Bronchial epithelial cell (primary cell): ENCODE measurements at regions not wholly inside any gene's neighbourhood (a gene's known extent, or its start where the extent isn't known, plus 50 kb on each side); places are given as distances from the start of the nearest gene placed in this dataset.

Source experiments
- DNase-seq: peaks from one replicate; pipeline ENCODE4 v3.0.0-alpha.2; 2010; ENCODE audit warnings: low read depth
- FAIRE-seq: peaks from 2 replicates; lab custom pipeline; 2011; peaks lifted over from hg19 to GRCh38; lab: Jason Lieb, UNC
- H3K27me3 ChIP-seq: 2 replicates; pipeline ENCODE4 v1.5.1; 2011; ENCODE audit warnings: low read length; ENCODE audit not compliant: control insufficient read depth, insufficient read depth
- H3K36me3 ChIP-seq: 2 replicates; pipeline ENCODE4 v1.5.1; 2011; ENCODE audit warnings: low read length; ENCODE audit not compliant: control insufficient read depth, insufficient read depth
- H3K4me3 ChIP-seq: 2 replicates; pipeline ENCODE4 v1.5.1; 2011; ENCODE audit warnings: mild to moderate bottlenecking, low read depth, low read length, control low read depth
- TF ChIP-seq, protein P1 (sequence below): IDR thresholded peaks from 2 replicates; pipeline ENCODE4 v1.5.1; 2011; ENCODE audit warnings: mild to moderate bottlenecking, moderate library complexity, low read length, control low read depth, inconsistent platforms; ENCODE audit not compliant: insufficient read depth, severe bottlenecking

DNA sequence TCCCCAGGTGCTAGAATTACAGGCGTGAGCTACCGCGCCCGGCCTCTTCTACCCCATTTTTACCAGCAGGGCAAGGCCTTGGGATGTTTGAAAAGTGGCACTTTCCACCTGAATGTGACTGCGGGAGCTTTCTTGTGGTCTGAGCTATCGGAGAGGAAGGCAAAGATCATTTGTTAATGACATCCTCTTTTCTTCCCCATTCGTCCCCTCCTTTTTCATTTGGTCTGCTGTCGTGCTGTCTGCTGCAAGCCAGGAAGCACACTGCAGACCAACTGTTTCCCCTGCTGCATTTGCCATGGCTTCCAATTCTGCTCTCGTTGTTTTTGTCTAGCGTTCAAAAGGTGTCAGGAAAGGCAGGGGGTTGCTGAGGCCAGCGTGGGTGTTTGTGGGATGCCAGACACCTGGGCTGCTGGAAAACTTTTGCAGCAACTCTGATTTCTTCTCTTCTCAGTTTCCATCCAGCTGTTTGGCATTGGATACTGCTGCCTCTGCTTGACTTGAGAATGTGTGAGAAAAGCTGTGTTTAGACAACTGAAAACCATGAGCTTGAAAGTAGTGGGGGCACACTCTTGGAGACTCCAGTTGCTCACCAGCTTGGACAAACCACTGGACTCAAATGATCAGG, 196.4 kb upstream of the MSX2 start:
- DNase-seq: no peak
- Histone ChIP-seq H3K36me3 (no peaks in the 10 kb centered on the region), H3K27me3 (no peaks in the 10 kb centered on the region), H3K4me3 (no peak overlapping the region)
- TF ChIP-seq, protein P1, sequence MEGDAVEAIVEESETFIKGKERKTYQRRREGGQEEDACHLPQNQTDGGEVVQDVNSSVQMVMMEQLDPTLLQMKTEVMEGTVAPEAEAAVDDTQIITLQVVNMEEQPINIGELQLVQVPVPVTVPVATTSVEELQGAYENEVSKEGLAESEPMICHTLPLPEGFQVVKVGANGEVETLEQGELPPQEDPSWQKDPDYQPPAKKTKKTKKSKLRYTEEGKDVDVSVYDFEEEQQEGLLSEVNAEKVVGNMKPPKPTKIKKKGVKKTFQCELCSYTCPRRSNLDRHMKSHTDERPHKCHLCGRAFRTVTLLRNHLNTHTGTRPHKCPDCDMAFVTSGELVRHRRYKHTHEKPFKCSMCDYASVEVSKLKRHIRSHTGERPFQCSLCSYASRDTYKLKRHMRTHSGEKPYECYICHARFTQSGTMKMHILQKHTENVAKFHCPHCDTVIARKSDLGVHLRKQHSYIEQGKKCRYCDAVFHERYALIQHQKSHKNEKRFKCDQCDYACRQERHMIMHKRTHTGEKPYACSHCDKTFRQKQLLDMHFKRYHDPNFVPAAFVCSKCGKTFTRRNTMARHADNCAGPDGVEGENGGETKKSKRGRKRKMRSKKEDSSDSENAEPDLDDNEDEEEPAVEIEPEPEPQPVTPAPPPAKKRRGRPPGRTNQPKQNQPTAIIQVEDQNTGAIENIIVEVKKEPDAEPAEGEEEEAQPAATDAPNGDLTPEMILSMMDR: no peak
- FAIRE-seq: no peak

DNA sequence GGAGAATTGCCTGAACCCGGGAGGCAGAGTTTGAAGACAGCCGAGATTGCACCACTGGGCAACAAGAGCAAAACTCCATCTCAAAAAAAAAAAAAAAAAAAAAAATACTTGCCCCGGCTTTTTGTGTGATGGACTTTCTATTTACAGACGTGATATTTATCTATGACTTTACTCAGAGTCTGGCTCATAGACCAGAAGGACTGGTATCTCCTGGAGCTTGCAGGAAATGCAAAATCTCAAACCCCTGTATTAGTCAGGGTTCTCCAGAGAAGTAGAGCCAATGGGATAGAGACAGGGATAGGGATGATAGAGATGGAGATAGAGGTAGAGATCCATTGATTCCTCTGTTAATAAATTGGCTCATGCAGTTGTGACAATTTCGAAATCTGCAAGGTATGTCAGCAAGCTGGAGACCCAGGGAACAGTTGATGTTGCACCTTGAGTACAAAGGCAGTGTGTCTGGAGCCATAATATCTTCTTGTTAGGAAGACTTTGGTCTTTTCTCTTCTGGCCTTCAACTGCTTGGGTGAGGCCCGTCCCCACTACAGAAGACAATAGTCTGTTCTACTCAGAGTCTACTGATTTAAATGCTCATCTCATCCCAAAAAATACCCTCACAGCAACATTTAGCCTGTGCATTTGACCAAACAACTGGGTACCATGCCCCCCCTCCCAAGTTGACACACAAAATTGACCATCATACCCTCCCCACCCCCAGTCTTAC, 195.4 kb upstream of the MSX2 start:
- DNase-seq (peak; percentile 77), FAIRE-seq (no peak)
- Histone ChIP-seq H3K36me3 (no peaks in the 10 kb centered on the region), H3K4me3 (no peak overlapping the region), H3K27me3 (no peaks in the 10 kb centered on the region)
- TF ChIP-seq, protein P1: no peak

DNA sequence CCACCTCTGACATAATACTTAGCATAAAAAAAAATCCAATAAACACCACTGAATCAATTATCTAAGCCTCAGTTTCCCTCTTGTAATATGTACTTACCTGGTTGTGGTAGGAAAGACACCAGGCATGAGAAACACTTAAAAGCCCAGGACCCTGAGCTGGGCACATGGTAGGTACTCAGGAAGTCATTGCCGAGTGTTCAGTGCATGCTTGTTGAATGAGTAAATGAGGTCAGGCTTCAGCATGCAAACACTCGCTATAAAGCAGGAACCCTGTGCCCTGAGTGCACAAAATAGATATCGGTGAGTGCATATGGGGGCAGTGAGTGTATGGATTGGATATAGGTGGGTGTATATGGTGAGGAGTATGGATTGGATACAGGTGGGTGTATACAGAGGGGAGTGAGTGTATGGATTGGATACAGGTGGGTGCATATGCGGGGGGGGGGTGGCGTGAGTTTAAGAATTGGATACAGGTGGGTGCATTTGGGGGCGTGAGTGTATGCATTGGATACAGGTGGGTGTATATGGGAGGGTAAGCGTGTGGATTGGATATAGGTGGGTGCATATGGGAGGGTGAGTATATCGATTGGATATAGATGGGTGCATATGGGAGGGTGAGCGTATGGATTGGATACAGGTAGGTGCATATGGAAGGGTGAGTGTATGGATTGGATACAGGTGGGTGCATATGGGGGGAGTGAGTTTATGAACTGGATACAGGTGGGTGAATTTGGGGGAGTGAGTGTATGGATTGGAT, 194.3 kb upstream of the MSX2 start:
- TF ChIP-seq, protein P1: no peak
- Histone ChIP-seq H3K27me3 (no peaks in the 10 kb centered on the region), H3K36me3 (no peaks in the 10 kb centered on the region), H3K4me3 (no peak overlapping the region)
- FAIRE-seq (no peak), DNase-seq (peak; percentile 81)

DNA sequence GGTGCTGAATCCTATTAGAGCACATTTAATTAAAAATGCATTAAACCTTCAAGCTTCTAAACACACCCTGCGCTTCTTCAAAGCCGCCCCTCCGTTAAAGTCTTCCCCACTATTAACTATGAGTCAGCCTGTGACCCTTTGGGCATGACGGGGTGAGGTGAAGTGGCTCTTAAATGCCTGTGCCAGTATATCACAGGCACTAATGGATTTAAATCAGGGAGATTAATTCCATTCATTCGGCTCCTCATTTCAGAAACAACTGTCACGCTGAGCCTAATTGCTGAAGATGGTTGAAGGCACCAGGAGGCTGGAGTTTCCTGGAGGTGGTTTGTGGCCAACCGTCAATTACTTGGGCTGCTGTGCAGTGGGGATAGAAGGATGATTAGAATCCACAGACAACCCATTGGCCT, 192.6 kb upstream of the MSX2 start:
- H3K27me3 ChIP-seq: no peaks in the 10 kb centered on the region
- DNase-seq: peak; percentile 33
- no peaks in the 10 kb centered on the region for H3K36me3 ChIP-seq
- FAIRE-seq: no peak
- H3K4me3 ChIP-seq: no peak overlapping the region
- TF ChIP-seq, protein P1: no peak

DNA sequence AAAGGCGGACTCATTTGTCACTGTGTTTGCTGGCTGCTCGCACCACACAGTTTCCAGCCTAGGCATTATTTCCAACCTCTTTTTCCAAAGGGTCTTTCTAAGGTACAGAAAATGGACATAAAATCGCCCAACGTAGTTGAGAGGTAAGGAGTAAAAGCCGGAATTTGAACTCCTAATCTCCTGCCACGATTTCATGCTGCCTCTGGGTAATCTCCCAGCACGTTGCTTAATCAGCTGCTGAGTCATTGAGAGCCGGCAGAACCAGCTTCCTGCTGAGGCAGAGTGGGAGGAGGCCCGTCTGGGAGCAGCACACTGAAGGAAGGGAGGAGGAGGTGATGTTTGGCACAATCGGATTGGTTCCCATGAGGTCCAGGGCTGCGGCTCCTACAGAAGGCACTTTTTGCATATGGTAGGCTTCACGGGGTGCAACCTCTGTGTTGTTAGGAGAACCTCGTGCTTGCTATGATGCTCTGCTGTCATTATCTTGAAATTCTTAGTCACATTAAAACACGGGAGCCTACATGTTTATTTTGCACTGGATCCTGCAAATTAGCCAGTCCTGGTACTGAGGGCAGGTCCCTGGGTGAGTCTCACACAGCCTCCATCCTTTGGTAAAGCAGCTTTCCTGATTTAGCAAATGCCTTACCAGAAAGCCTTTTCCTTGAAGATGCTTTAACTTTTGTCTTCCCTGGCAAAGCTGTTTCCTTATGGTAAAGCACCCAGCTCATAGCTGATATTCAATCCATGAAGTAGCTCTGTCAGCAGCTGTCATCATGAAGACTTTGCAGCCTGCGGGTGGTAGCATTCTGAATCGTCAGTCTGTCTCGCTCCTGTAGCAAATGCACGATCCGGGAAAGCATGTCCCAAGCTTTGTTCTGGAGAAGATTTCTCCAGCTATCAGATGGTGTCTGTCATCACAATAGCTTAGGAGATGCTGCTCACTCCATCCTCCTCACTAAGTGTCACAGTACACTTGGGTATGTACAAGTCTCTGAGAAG, 191.6 kb upstream of the MSX2 start:
- no peaks in the 10 kb centered on the region for H3K27me3 ChIP-seq
- peak; percentile 87 for FAIRE-seq
- DNase-seq: peak; percentile 96
- TF ChIP-seq, protein P1: no peak
- no peaks in the 10 kb centered on the region for H3K36me3 ChIP-seq
- H3K4me3 ChIP-seq: no peak overlapping the region
